GM21367 (cell line): ENCODE measurements at regions not wholly inside any gene's neighbourhood (a gene's known extent, or its start where the extent isn't known, plus 50 kb on each side); places are given as distances from the start of the nearest gene placed in this dataset.

Experiments used
- ATAC-seq: cut with Tn5 transposase; IDR thresholded peaks from one replicate; pipeline ENCODE4 v1.9.1; 2021; ENCODE audit not compliant: unreplicated experiment

DNA sequence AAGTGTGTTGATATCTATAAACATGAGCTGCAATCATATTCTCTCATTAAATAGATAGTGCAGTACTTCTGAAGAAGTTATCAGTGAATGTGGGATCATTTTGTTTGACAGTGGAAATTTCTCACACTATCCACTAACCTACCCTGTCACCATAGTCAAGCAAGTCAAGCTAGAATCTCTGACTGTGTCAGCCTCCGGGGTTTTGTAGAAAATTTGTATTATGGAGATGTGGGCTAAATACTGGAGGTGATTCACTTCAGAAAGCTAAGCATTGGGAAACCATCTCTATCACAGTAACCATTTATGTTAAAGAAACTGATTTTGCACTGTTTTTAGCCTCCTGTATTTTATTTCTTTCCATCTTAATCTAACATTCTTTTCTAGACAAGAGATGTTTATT, 126.6 kb upstream of the CREB1 start:
- ATAC-seq, result no peak

GRCh38 chr2:207403950-207404349, 125.8 kb upstream of the CREB1 start:
- no peak for ATAC-seq

DNA sequence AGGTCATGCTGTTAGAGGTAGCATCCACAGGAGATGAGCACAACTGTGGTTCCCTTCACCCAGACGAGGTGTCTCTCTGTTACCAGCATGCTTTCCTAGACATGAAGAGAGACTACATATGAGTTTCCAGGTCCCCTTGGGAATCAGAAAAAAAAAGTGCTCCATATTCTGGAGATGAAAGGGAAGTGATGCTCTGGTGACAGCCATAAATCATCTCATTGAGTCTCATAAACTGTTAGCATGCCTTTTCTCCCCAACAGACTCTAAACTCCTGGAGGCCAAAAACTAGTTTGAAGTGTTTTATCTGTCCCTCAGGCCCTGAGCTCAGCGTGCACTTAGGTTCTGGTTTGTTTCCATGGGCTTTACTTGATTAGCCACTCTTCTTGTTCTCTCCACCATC, 124.6 kb upstream of the CREB1 start:
- no peak for ATAC-seq

GRCh38 chr2:207408086-207408794, 121.5 kb upstream of the CREB1 start:
- peak; percentile 78 for ATAC-seq

- ATAC-seq, result no peak
These were observed 120.2 kb upstream of the CREB1 start for GRCh38 chr2:207409517-207409916.

- ATAC-seq, result no peak
These were observed 116.9 kb upstream of the CREB1 start for GRCh38 chr2:207412787-207413310.

- no peak for ATAC-seq
These were observed 116.3 kb upstream of the CREB1 start for GRCh38 chr2:207413376-207413907.

- no peak for ATAC-seq
These were observed 113.7 kb upstream of the CREB1 start for GRCh38 chr2:207416111-207416510.

- ATAC-seq, result no peak
These were observed 112.9 kb upstream of the CREB1 start for GRCh38 chr2:207416900-207417299.

GRCh38 chr2:207417301-207417718, 112.5 kb upstream of the CREB1 start:
- no peak for ATAC-seq

DNA sequence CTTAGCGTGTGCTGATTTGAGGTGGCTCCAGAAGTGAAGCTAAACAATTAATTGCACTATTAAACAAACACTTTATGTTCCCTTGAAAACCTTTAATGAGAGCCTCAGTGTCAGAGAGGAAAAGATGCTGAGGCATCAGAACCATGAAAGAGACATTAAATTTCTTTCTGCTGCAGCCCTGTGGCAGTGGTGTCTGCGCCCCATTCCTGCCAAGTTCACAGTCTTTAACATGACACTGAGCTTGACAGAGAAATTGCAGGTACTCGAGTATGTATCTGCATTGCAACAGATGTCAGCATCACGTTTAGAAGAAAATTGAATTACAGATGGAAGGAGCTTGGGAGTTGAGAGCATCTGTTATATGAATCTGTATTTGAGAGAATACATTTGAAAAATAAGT, 111.3 kb upstream of the CREB1 start:
- ATAC-seq, result no peak

DNA sequence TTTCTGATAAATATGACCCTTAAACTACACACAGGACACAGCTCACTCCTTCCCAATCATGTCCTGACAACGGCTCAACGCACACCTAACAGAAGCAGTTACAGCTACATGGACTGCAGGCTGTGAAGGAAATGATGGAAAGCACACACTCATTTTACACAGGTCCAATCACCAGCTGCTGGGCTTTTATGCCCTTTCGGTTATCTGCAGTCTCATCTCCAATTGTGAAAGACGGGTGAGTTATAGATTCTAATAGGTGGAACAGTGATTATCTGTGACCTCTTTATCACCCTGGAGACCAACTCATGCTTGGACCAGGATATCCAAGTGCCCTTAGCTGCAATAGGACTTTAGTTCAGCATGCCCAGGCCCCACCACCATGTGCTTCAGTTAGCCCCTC, 110.4 kb upstream of the CREB1 start:
- no peak for ATAC-seq

DNA sequence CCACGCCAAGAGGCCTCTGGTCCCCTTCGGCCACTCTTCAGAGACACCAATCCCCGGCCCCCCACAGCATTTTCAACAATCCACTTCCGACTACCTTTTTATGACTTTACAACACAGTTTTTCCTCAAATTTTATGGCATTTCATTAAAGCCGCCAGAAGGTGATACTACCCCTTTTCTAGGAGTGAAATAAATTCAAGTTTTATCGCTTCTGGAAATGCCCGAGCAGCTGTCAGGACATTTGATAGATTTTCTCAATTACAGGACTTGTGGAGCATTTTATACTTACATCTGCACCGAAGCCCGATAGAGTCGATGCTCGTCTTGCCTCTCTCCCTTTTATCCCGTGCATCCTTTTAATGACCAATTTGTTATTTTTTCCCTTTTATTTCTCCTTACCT, 108.1 kb upstream of the CREB1 start:
- no peak for ATAC-seq

DNA sequence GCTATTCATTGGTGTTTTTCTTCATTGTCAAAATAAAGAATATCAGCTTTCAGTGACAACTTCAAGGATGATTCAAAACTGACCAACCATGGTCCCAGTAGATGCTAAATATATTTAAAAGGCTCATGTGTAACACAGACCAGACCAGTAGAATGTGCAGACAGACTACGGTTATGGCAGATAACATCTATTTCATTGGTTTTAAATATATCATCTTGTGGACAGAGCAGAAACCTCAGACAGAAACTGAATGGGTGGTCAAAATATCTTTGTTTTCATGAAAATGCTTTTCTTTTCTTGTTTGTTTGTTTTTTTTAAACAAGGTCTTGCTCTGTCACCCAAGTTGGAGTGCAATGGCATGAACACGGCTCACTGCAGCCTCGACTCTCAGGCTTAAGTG, 107.4 kb upstream of the CREB1 start:
- no peak for ATAC-seq

GRCh38 chr2:207423886-207424285, 105.9 kb upstream of the CREB1 start:
- ATAC-seq, result peak; percentile 92

GRCh38 chr2:207427986-207428385, 101.8 kb upstream of the CREB1 start:
- ATAC-seq, result no peak

DNA sequence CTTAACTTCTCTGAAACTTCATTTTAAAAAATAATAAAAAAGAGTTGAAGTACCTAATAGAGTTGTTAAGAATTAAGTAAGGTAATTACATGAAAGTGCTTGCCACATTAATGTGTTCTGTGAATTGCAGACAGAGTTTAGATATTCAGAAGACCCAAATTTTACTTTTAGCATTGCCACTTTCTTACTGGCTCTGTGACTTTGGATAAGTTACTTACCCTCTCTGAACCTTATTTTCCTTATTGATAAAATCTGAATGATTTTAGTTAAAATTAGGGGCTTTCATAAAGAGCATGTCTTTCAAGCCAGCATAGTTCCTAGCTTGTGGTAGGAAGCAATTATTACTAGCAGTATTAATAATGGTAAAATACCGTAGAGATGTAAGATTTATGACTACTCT, 101.2 kb upstream of the CREB1 start:
- ATAC-seq, result no peak

DNA sequence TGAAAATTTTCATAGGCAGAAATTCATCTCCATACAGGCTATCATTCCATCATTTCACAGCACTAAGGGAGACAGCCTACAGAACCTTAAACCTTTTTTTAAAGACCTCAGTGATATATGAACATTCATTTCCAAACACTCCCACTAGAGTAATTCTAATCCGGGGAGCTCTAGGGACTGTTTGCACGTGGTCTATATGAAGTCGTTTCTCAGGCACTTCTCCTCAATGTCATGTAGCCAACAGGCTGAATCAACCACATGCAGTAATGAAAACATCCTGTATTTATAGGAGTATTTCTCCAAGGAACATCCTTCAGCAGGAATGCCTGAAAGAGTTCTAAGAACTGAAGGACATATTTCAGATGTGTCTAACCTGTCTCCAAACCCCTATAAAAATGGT, 97.3 kb upstream of the CREB1 start:
- ATAC-seq, result no peak

DNA sequence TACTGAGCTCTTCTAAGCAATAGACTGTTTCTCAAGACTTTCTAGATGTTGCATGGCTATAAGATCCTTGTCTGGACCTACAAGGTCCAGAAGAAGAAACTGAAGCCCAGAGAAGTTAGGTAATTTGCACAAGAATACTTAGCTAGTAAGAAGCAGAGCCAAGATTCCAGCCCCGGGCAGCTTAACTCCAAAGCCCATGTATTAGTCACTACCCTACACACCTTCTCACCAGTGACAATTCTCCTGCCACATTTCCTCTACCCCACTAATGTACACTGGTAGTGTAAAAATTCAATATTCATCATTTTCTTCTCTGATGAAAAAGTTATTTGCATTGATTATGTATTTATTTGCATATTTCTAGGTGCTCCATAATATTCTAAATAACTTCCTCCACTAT, 95.5 kb upstream of the CREB1 start:
- no peak for ATAC-seq

GRCh38 chr2:207434899-207435465, 94.8 kb upstream of the CREB1 start:
- ATAC-seq, result no peak

GRCh38 chr2:207437136-207437523, 92.6 kb upstream of the CREB1 start:
- no peak for ATAC-seq

- no peak for ATAC-seq
These were observed 92.1 kb upstream of the CREB1 start for GRCh38 chr2:207437524-207438143.
